ENCODE measurements at regions not wholly inside any gene's neighbourhood (a gene's known extent, or its start where the extent isn't known, plus 50 kb on each side); places are given as distances from the start of the nearest gene placed in this dataset.

DNA sequence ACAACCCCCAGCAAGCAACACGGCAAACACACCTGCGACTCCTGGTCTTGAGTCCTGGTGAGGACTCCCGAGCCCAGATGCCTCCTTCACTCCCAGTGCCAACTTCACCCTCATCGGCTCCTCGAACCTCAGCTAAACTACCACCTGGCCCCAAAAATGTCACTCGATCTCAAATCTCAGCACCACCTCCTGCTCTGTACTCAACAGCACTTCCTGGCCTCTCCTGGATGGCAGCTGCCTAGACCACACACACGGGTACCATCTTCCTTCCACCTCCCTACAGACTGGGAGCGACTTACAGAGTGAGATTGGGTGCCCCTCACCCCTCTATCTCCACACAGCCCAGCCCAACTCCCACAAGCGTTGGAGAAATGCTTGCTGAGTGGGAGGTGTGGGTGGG, 123.9 kb upstream of the MGMT start:
- Histone ChIP-seq H3K27me3 (no peaks in the 10 kb centered on the region), H3K4me3 (ENCODE audit: low read depth in 1 of 2, low read length in 1 of 2) (no peak overlapping the region), H3K4me1 (ENCODE audit: control insufficient read depth in 1 of 2, insufficient read depth in 1 of 2, low read depth in 1 of 2, low read length in 1 of 2) (no peaks in the 10 kb centered on the region), H3K9me3 (no peaks in the 10 kb centered on the region), H3K36me3 (no peaks in the 10 kb centered on the region), H3K27ac (no peak overlapping the region)
- TF ChIP-seq, protein P1, sequence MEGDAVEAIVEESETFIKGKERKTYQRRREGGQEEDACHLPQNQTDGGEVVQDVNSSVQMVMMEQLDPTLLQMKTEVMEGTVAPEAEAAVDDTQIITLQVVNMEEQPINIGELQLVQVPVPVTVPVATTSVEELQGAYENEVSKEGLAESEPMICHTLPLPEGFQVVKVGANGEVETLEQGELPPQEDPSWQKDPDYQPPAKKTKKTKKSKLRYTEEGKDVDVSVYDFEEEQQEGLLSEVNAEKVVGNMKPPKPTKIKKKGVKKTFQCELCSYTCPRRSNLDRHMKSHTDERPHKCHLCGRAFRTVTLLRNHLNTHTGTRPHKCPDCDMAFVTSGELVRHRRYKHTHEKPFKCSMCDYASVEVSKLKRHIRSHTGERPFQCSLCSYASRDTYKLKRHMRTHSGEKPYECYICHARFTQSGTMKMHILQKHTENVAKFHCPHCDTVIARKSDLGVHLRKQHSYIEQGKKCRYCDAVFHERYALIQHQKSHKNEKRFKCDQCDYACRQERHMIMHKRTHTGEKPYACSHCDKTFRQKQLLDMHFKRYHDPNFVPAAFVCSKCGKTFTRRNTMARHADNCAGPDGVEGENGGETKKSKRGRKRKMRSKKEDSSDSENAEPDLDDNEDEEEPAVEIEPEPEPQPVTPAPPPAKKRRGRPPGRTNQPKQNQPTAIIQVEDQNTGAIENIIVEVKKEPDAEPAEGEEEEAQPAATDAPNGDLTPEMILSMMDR (IDR thresholded peaks at IDR 0.05), result no peak

DNA sequence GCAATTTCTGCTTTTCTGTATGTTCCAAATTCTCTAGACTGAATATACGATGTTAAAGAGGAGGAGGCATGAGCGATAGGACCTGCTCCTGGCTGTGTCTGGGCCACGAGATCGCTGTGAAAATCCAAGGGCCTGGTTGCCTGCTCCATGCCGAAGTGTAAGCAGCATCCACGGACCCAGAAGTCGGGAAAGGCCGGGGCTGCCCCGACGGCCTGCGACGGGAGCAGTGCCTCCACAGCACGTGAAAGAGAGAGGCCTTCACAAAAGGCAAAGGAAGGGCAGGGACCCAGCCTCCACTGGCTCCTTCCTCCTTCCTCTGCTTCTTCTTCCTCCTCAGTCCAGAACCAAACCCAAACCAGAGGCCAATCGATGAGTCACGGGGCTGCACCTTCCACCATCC, 122.9 kb upstream of the MGMT start:
- Histone ChIP-seq H3K36me3 (no peaks in the 10 kb centered on the region), H3K4me3 (ENCODE audit: low read depth in 1 of 2, low read length in 1 of 2) (no peak overlapping the region), H3K27ac (no peak overlapping the region), H3K9me3 (no peaks in the 10 kb centered on the region), H3K4me1 (ENCODE audit: control insufficient read depth in 1 of 2, insufficient read depth in 1 of 2, low read depth in 1 of 2, low read length in 1 of 2) (no peaks in the 10 kb centered on the region), H3K27me3 (no peaks in the 10 kb centered on the region)
- TF ChIP-seq, protein P1 (IDR thresholded peaks at IDR 0.05), result no peak

DNA sequence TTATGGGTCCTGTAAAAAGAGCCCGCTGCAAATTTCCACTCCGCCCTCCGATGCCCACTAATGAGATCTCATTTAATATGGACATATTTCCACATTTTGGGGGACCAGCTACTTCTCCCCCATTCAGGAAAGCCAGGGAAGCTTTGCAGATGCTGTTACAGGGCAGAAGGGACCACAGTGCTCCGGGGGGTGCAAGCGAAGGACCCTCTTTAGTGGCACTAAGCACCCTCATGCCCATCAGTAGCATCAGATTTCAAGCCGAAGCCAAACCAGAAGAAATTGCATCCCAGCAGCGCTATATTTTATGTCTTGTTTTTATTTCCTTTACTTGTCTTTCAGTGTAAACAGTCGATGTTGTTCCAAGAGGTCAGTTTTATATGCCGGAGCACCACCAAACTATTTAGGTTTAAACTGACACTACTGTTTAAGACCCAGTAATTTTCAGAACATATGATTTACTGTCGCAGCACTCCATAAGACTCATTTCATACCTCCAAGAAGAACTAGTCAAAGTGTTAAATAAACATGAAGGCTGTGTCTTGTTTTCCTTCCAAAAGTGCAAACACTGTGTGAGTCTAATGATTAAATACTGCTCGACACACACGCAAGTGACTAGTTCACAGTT, 122.2 kb upstream of the MGMT start:
- no peaks in the 10 kb centered on the region for H3K27me3 ChIP-seq
- H3K27ac ChIP-seq, result no peak overlapping the region
- TF ChIP-seq, protein P1 (IDR thresholded peaks at IDR 0.05), result no peak
- H3K4me1 ChIP-seq (ENCODE audit: control insufficient read depth in 1 of 2, insufficient read depth in 1 of 2, low read depth in 1 of 2, low read length in 1 of 2), result no peaks in the 10 kb centered on the region
- no peak overlapping the region for H3K4me3 ChIP-seq (ENCODE audit: low read depth in 1 of 2, low read length in 1 of 2)
- H3K9me3 ChIP-seq, result no peaks in the 10 kb centered on the region
- no peaks in the 10 kb centered on the region for H3K36me3 ChIP-seq

DNA sequence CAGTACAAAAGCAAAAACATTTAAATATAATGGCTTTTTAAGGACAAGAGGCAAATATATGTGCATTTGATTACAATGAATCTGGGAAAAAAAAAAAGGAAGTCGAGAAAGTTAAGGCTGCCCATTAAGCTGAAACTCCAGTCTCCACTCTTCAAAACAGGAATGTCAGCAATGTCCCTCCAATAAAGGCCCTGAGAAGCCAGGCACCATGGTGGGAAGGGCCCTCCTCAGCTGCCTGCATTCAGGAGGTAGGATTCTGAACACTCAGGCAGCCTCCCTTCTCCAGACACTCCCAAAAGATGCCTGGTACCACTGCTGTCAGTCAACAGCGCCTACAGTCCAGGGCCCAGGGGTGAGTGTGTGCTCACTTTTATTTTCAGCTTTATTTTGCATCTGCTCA, 121.3 kb upstream of the MGMT start:
- Histone ChIP-seq H3K9me3 (no peaks in the 10 kb centered on the region), H3K4me1 (ENCODE audit: control insufficient read depth in 1 of 2, insufficient read depth in 1 of 2, low read depth in 1 of 2, low read length in 1 of 2) (no peaks in the 10 kb centered on the region), H3K36me3 (no peaks in the 10 kb centered on the region), H3K27me3 (no peaks in the 10 kb centered on the region), H3K27ac (no peak overlapping the region), H3K4me3 (ENCODE audit: low read depth in 1 of 2, low read length in 1 of 2) (no peak overlapping the region)
- TF ChIP-seq, protein P1 (IDR thresholded peaks at IDR 0.05), result no peak

DNA sequence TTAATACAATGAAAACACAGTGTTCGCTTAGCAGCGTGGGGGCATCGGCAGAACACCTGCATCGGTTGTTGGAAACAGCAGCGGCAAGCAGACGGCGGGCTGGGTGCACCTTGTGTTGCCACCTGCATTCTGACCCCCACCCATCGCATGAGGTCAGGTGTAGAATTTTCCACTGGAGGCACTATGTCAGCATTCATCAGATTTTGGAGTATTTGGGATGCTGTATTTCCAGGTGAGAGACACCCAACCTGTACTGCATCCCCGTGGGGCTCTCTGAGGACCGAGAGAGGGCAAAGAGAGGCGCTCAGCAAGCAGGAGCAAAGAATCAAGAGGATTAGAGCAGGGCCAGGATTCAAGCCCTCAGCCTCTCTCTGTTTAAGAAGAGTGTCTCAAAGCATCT, 116.4 kb upstream of the MGMT start:
- H3K27ac ChIP-seq, result no peak overlapping the region
- H3K27me3 ChIP-seq, result no peaks in the 10 kb centered on the region
- no peaks in the 10 kb centered on the region for H3K4me1 ChIP-seq (ENCODE audit: control insufficient read depth in 1 of 2, insufficient read depth in 1 of 2, low read depth in 1 of 2, low read length in 1 of 2)
- no peaks in the 10 kb centered on the region for H3K9me3 ChIP-seq
- H3K36me3 ChIP-seq, result no peaks in the 10 kb centered on the region
- TF ChIP-seq, protein P1 (IDR thresholded peaks at IDR 0.05), result no peak
- H3K4me3 ChIP-seq (ENCODE audit: low read depth in 1 of 2, low read length in 1 of 2), result no peak overlapping the region

DNA sequence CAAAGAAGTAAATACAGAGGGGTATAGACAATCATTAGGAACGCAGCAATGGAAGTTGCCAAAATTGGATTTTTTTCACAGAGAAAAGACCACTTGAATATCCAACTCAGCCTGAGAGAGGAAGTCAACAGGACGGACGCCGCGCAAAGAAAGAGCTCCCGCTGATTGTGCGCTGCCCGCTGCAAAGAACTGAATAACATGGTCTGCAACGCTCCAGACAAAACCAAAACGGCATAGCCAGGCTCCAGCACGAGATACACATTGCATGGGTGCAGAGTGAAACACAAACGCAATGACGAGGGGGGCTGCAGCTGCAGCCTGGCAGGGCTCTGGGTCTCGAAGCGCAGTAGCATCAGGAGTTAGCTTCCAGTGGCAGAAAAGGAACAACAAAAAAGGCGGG, 113.9 kb upstream of the MGMT start:
- H3K36me3 ChIP-seq, result no peaks in the 10 kb centered on the region
- TF ChIP-seq, protein P1 (IDR thresholded peaks at IDR 0.05), result no peak
- H3K4me1 ChIP-seq (ENCODE audit: control insufficient read depth in 1 of 2, insufficient read depth in 1 of 2, low read depth in 1 of 2, low read length in 1 of 2), result no peaks in the 10 kb centered on the region
- no peak overlapping the region for H3K27ac ChIP-seq
- no peaks in the 10 kb centered on the region for H3K27me3 ChIP-seq
- H3K9me3 ChIP-seq, result no peaks in the 10 kb centered on the region
- no peak overlapping the region for H3K4me3 ChIP-seq (ENCODE audit: low read depth in 1 of 2, low read length in 1 of 2)
